ENCODE measurements at regions not wholly inside any gene's neighbourhood (a gene's known extent, or its start where the extent isn't known, plus 50 kb on each side); places are given as distances from the start of the nearest gene placed in this dataset.
"Not testable (repeated sequence)": the region's sequence is repeated elsewhere in the genome, so short reads cannot be mapped to it uniquely, and the experiment has no call there.

GRCh38 chr5:142225141-142225540 lies 99.7 kb downstream of the SPRY4 start:
- in situ Hi-C loops (cut with HindIII; ENCODE audit: low pct_ligation_motif_present, low pct_unique_long_range_greater_than_20kb, low sequenced_read_pairs): no loop called here
- DNase-seq: no peak

- in situ Hi-C loops (cut with HindIII; ENCODE audit: low pct_ligation_motif_present, low pct_unique_long_range_greater_than_20kb, low sequenced_read_pairs): no loop called here
- no peak for DNase-seq
Observed at GRCh38 chr5:142222866-142223558, 101.8 kb downstream of the SPRY4 start.

- in situ Hi-C loops (cut with HindIII; ENCODE audit: low pct_ligation_motif_present, low pct_unique_long_range_greater_than_20kb, low sequenced_read_pairs): no loop called here
- no peak for DNase-seq
Observed at GRCh38 chr5:142222225-142222865, 102.5 kb downstream of the SPRY4 start.

GRCh38 chr5:142221091-142221860 lies 103.5 kb downstream of the SPRY4 start:
- DNase-seq: no peak
- in situ Hi-C loops (cut with HindIII; ENCODE audit: low pct_ligation_motif_present, low pct_unique_long_range_greater_than_20kb, low sequenced_read_pairs): no loop called here

- no peak for DNase-seq
- in situ Hi-C loops (cut with HindIII; ENCODE audit: low pct_ligation_motif_present, low pct_unique_long_range_greater_than_20kb, low sequenced_read_pairs): no loop called here
Observed at GRCh38 chr5:142219146-142219545, 105.7 kb downstream of the SPRY4 start.

GRCh38 chr5:142216931-142217330 lies 107.9 kb downstream of the SPRY4 start:
- in situ Hi-C loops (cut with HindIII; ENCODE audit: low pct_ligation_motif_present, low pct_unique_long_range_greater_than_20kb, low sequenced_read_pairs): no loop called here
- no peak for DNase-seq

GRCh38 chr5:142215915-142216681 lies 107.5 kb downstream of the NDFIP1 start:
- in situ Hi-C loops (cut with HindIII; ENCODE audit: low pct_ligation_motif_present, low pct_unique_long_range_greater_than_20kb, low sequenced_read_pairs): no loop called here
- DNase-seq: peak; percentile 97

GRCh38 chr5:142213077-142213476 lies 104.5 kb downstream of the NDFIP1 start:
- DNase-seq: no peak
- in situ Hi-C loops (cut with HindIII; ENCODE audit: low pct_ligation_motif_present, low pct_unique_long_range_greater_than_20kb, low sequenced_read_pairs): no loop called here

- no peak for DNase-seq
- in situ Hi-C loops (cut with HindIII; ENCODE audit: low pct_ligation_motif_present, low pct_unique_long_range_greater_than_20kb, low sequenced_read_pairs): no loop called here
Observed at GRCh38 chr5:142211918-142212317, 103.3 kb downstream of the NDFIP1 start.

GRCh38 chr5:142210864-142211412 lies 102.4 kb downstream of the NDFIP1 start:
- no peak for DNase-seq
- in situ Hi-C loops (cut with HindIII; ENCODE audit: low pct_ligation_motif_present, low pct_unique_long_range_greater_than_20kb, low sequenced_read_pairs): no loop called here

GRCh38 chr5:142210011-142210410 lies 101.4 kb downstream of the NDFIP1 start:
- in situ Hi-C loops (cut with HindIII; ENCODE audit: low pct_ligation_motif_present, low pct_unique_long_range_greater_than_20kb, low sequenced_read_pairs): no loop called here
- DNase-seq: no peak

- DNase-seq: no peak
- in situ Hi-C loops (cut with HindIII; ENCODE audit: low pct_ligation_motif_present, low pct_unique_long_range_greater_than_20kb, low sequenced_read_pairs): no loop called here
Observed at GRCh38 chr5:142208777-142209312, 100.3 kb downstream of the NDFIP1 start.

GRCh38 chr5:142208244-142208643 lies 99.7 kb downstream of the NDFIP1 start:
- DNase-seq; in situ Hi-C loops (cut with HindIII; ENCODE audit: low pct_ligation_motif_present, low pct_unique_long_range_greater_than_20kb, low sequenced_read_pairs): not testable (repeated sequence)

- no peak for DNase-seq
- in situ Hi-C loops (cut with HindIII; ENCODE audit: low pct_ligation_motif_present, low pct_unique_long_range_greater_than_20kb, low sequenced_read_pairs): no loop called here
Observed at GRCh38 chr5:142206801-142207200, 98.2 kb downstream of the NDFIP1 start.

- no peak for DNase-seq
Observed at GRCh38 chr5:142204219-142204618, 95.6 kb downstream of the NDFIP1 start.

More at GRCh38 chr5:142204219-142204618, 95.6 kb downstream of the NDFIP1 start:
- in situ Hi-C loops (cut with HindIII; ENCODE audit: low pct_ligation_motif_present, low pct_unique_long_range_greater_than_20kb, low sequenced_read_pairs): no loop called here
